IMR-90 (cell line): ENCODE measurements at regions not wholly inside any gene's neighbourhood (a gene's known extent, or its start where the extent isn't known, plus 50 kb on each side); places are given as distances from the start of the nearest gene placed in this dataset.

Experiments
- ATAC-seq: fragments of 200-7000 bp; cut with Tn5 transposase; 2 replicates; pipeline ENCODE4 v1.9.1; 2020; ENCODE audit warnings: low read depth, mild to moderate bottlenecking, moderate library complexity
- BruUV-seq: library from RNA; stranded (reverse); fragments of 400-500 nt; replicated peaks from 2 replicates; lab custom pipeline; 2021; lab: Mats Ljungman, UMichigan
- CTCF ChIA-PET: fragments of 300-600 bp; formaldehyde crosslinking; extraction: SDS; loops from one replicate; lab custom pipeline; 2021; ENCODE audit warnings: antibody characterized with exemption; lab: Yijun Ruan, JAX
- POLR2A ChIA-PET: fragments of 300-600 bp; sonication (Branson Sonifier 250); formaldehyde crosslinking; loops from one replicate; lab custom pipeline; 2022; ENCODE audit warnings: antibody characterized with exemption; ENCODE audit not compliant: unreplicated experiment; lab: Charles Lee
- DNase-seq: peaks from one replicate; pipeline ENCODE4 v3.0.0; 2013
- H2AFZ ChIP-seq: replicated peaks from 2 replicates; pipeline ENCODE3; 2013; ENCODE audit warnings: low read length, mild to moderate bottlenecking; ENCODE audit not compliant: poor library complexity
- H2AK5ac ChIP-seq: 2 replicates; pipeline ENCODE4 v1.6.1; 2013; ENCODE audit warnings: low read depth, low read length, inconsistent platforms
- H2AK9ac ChIP-seq: replicated peaks from 2 replicates; pipeline ENCODE3; 2013; ENCODE audit warnings: mild to moderate bottlenecking, low read depth, low read length, moderate library complexity; ENCODE audit not compliant: poor library complexity
- H2BK120ac ChIP-seq: 2 replicates; pipeline ENCODE4 v1.6.1; 2013; ENCODE audit warnings: low read depth, low read length, inconsistent platforms
- H2BK15ac ChIP-seq: 3 replicates; pipeline ENCODE4 v1.6.1; 2013; ENCODE audit warnings: low read depth, low read length, inconsistent platforms
- H2BK20ac ChIP-seq: 2 replicates; pipeline ENCODE4 v1.6.1; 2013; ENCODE audit warnings: low read depth, mild to moderate bottlenecking, inconsistent platforms, low read length, moderate library complexity
- H2BK5ac ChIP-seq: 2 replicates; pipeline ENCODE4 v1.6.1; 2013; ENCODE audit warnings: mild to moderate bottlenecking, low read depth, low read length, inconsistent platforms; ENCODE audit not compliant: poor library complexity, severe bottlenecking
- H3K14ac ChIP-seq: replicated peaks from 2 replicates; pipeline ENCODE4 v1.6.1; 2013; ENCODE audit warnings: low read depth, low read length, inconsistent platforms
- H3K18ac ChIP-seq: 2 replicates; pipeline ENCODE4 v1.6.1; 2013; ENCODE audit warnings: low read depth, low read length, control low read depth
- H3K23ac ChIP-seq: 2 replicates; pipeline ENCODE4 v1.6.1; 2013; ENCODE audit warnings: low read depth, low read length, inconsistent platforms
- H3K27ac ChIP-seq: 2 replicates; pipeline ENCODE4 v1.5.1; 2013; ENCODE audit warnings: mild to moderate bottlenecking, control low read depth, low read length; ENCODE audit not compliant: insufficient read depth
- H3K27me3 ChIP-seq: 2 replicates; pipeline ENCODE4 v1.6.1; 2013; ENCODE audit warnings: low read length; ENCODE audit not compliant: control insufficient read depth, insufficient read depth
- H3K36me3 ChIP-seq: 2 replicates; pipeline ENCODE4 v1.6.1; 2013; ENCODE audit warnings: low read length, mixed read lengths; ENCODE audit not compliant: control insufficient read depth, insufficient read depth
- H3K4ac ChIP-seq: 2 replicates; pipeline ENCODE4 v1.6.1; 2013; ENCODE audit warnings: low read depth, low read length, inconsistent platforms
- H3K4me1 ChIP-seq: 2 replicates; pipeline ENCODE4 v1.6.1; 2013; ENCODE audit warnings: low read length, mixed read lengths; ENCODE audit not compliant: control insufficient read depth, insufficient read depth
- H3K4me2 ChIP-seq: 2 replicates; pipeline ENCODE4 v1.6.1; 2013; ENCODE audit warnings: low read depth, mild to moderate bottlenecking, control low read depth, low read length, moderate library complexity
- H3K4me3 ChIP-seq: 2 replicates; pipeline ENCODE4 v1.5.1; 2013; ENCODE audit warnings: low read depth, mild to moderate bottlenecking, control low read depth, low read length, moderate library complexity; ENCODE audit not compliant: insufficient read depth
- H3K56ac ChIP-seq: 2 replicates; pipeline ENCODE4 v1.6.1; 2013; ENCODE audit warnings: low read length, inconsistent platforms; ENCODE audit not compliant: insufficient read depth; ENCODE audit errors: extremely low read depth
- H3K79me1 ChIP-seq, 2 experiments: 2 replicates each; pipeline ENCODE4 v1.6.1; 2013; ENCODE audit warnings: low read length in 2 of 2, inconsistent platforms in 1 of 2, low read depth in 1 of 2
- H3K9ac ChIP-seq: 2 replicates; pipeline ENCODE4 v1.6.1; 2013; ENCODE audit warnings: low read depth, low read length, control low read depth
- H3K9me1 ChIP-seq: 2 replicates; pipeline ENCODE4 v1.6.1; 2013; ENCODE audit warnings: low read length, inconsistent platforms; ENCODE audit not compliant: insufficient read depth
- H3K9me3 ChIP-seq: 2 replicates; pipeline ENCODE4 v1.6.1; 2013; ENCODE audit warnings: low read length; ENCODE audit not compliant: control insufficient read depth, insufficient read depth
- H4K20me1 ChIP-seq: 2 replicates; pipeline ENCODE4 v1.6.1; 2013; ENCODE audit warnings: low read length, inconsistent platforms; ENCODE audit not compliant: insufficient read depth
- H4K5ac ChIP-seq: 2 replicates; pipeline ENCODE4 v1.6.1; 2013; ENCODE audit warnings: mild to moderate bottlenecking, low read depth, low read length, control low read depth
- H4K8ac ChIP-seq, 2 experiments: 2 replicates each; pipeline ENCODE4 v1.6.1; 2013; ENCODE audit warnings: low read depth in 2 of 2, low read length in 2 of 2, control low read depth in 1 of 2, inconsistent platforms in 1 of 2
- H4K91ac ChIP-seq: 2 replicates; pipeline ENCODE4 v1.6.1; 2013; ENCODE audit warnings: low read depth, low read length, inconsistent platforms; ENCODE audit not compliant: insufficient read depth
- BHLHE40 ChIP-seq: fragments of 150-350 bp; IDR thresholded peaks from 2 replicates; pipeline ENCODE4 v1.6.1; 2016; ENCODE audit warnings: mild to moderate bottlenecking, low read depth, low read length
- CEBPB ChIP-seq: IDR thresholded peaks from 2 replicates; pipeline ENCODE4 v1.6.1; 2012; ENCODE audit warnings: low read depth, low read length, improper control_type of control experiment
- CHD1 ChIP-seq: IDR thresholded peaks from 2 replicates; pipeline ENCODE4 v1.6.1; 2012; ENCODE audit warnings: low read depth, low read length, improper control_type of control experiment
- ELK1 ChIP-seq: fragments of 150-350 bp; IDR thresholded peaks from 2 replicates; pipeline ENCODE4 v1.6.1; 2016; ENCODE audit warnings: low read depth, mild to moderate bottlenecking, low read length, moderate library complexity, borderline replicate concordance
- FOS ChIP-seq: fragments of 150-350 bp; IDR thresholded peaks from 2 replicates; pipeline ENCODE4 v1.6.1; 2016; ENCODE audit warnings: low read depth, low read length
- MAFK ChIP-seq: IDR thresholded peaks from 2 replicates; pipeline ENCODE4 v1.6.1; 2012; ENCODE audit warnings: low read depth, low read length, improper control_type of control experiment
- MAZ ChIP-seq: IDR thresholded peaks from 2 replicates; pipeline ENCODE4 v1.6.1; 2012; ENCODE audit warnings: low read depth, mild to moderate bottlenecking, low read length, improper control_type of control experiment, moderate library complexity, borderline replicate concordance
- MXI1 ChIP-seq: IDR thresholded peaks from 2 replicates; pipeline ENCODE4 v1.6.1; 2012; ENCODE audit warnings: low read depth, mild to moderate bottlenecking, low read length, moderate library complexity, borderline replicate concordance
- NFE2L2 ChIP-seq: fragments of 150-350 bp; IDR thresholded peaks from 2 replicates; pipeline ENCODE4 v1.6.1; 2016; ENCODE audit warnings: low read depth, mild to moderate bottlenecking, low read length
- POLR2A ChIP-seq: IDR thresholded peaks from 2 replicates; pipeline ENCODE4 v1.6.1; 2012; ENCODE audit warnings: mild to moderate bottlenecking, low read depth, low read length
- RAD21 ChIP-seq: IDR thresholded peaks from 2 replicates; pipeline ENCODE4 v1.6.1; 2012; ENCODE audit warnings: low read length, improper control_type of control experiment
- RCOR1 ChIP-seq: IDR thresholded peaks from 2 replicates; pipeline ENCODE4 v1.6.1; 2012; ENCODE audit warnings: mild to moderate bottlenecking, low read length, improper control_type of control experiment; ENCODE audit not compliant: insufficient replicate concordance
- RFX5 ChIP-seq: IDR thresholded peaks from 2 replicates; pipeline ENCODE4 v1.8.0; 2012; ENCODE audit warnings: low read depth, mild to moderate bottlenecking, low read length, moderate library complexity
- SMC3 ChIP-seq: fragments of 150-350 bp; IDR thresholded peaks from 2 replicates; pipeline ENCODE4 v1.6.1; 2016; ENCODE audit warnings: low read depth, mild to moderate bottlenecking, antibody characterized with exemption, low read length, moderate library complexity
- dilution Hi-C: fragments of 300-500 bp; cut with HindIII; formaldehyde crosslinking; loops from one replicate; pipeline ENCODE4 v1.14.3; 2018; ENCODE audit warnings: low sequenced_read_pairs; ENCODE audit not compliant: unreplicated experiment
- in situ Hi-C: fragments of 300-500 bp; cut with MboI; formaldehyde crosslinking; loops from 3 replicates; pipeline ENCODE4 v1.14.3; 2019; ENCODE audit warnings: low sequenced_read_pairs, inconsistent platforms, mixed read lengths
- intact Hi-C: fragments of 100-400 bp; cut with micrococcal nuclease; formaldehyde crosslinking; loops from 2 replicates; pipeline ENCODE4 v1.10.0; 2022
- TF ChIP-seq, protein P1 (sequence below): conservative IDR thresholded peaks from 2 replicates; pipeline ENCODE4 v1.5.1; 2012; ENCODE audit warnings: mild to moderate bottlenecking, low read depth, low read length, improper control_type of control experiment
- TF ChIP-seq, protein P2 (sequence below): fragments of 150-350 bp; IDR thresholded peaks from 2 replicates; pipeline ENCODE4 v1.6.1; 2017; ENCODE audit warnings: mild to moderate bottlenecking, antibody characterized with exemption, low read length, low read depth

- Histone ChIP-seq H2AK5ac (no peak overlapping the region), H3K18ac (no peak overlapping the region), H2AFZ (no peak overlapping the region), H3K4ac (no peak overlapping the region), H3K27me3 (no peaks in the 10 kb centered on the region), H3K14ac (no peak overlapping the region), H3K4me2 (no peak overlapping the region), H4K91ac (no peak overlapping the region), H3K4me1 (no peaks in the 10 kb centered on the region), H3K9me1 (no peaks in the 10 kb centered on the region), H4K20me1 (no peaks in the 10 kb centered on the region), H2BK15ac (no peak overlapping the region), H4K5ac (no peak overlapping the region), H2BK5ac (no peak overlapping the region), H3K23ac (no peak overlapping the region), H4K8ac (no peak overlapping the region), H2AK9ac (no peak overlapping the region), H3K4me3 (no peak overlapping the region), H3K56ac (no peak overlapping the region), H3K9me3 (peaks cover 2% of the 10 kb centered on the region; the same call in 1 of the 2 replicates), H3K36me3 (no peaks in the 10 kb centered on the region), H3K9ac (no peak overlapping the region), H2BK20ac (no peak overlapping the region), H3K79me1 (no peaks in the 10 kb centered on the region), H2BK120ac (no peak overlapping the region), H3K27ac (no peak overlapping the region)
- intact Hi-C loops = no loop called here
- in situ Hi-C loops = no loop called here
- TF ChIP-seq, protein P1, sequence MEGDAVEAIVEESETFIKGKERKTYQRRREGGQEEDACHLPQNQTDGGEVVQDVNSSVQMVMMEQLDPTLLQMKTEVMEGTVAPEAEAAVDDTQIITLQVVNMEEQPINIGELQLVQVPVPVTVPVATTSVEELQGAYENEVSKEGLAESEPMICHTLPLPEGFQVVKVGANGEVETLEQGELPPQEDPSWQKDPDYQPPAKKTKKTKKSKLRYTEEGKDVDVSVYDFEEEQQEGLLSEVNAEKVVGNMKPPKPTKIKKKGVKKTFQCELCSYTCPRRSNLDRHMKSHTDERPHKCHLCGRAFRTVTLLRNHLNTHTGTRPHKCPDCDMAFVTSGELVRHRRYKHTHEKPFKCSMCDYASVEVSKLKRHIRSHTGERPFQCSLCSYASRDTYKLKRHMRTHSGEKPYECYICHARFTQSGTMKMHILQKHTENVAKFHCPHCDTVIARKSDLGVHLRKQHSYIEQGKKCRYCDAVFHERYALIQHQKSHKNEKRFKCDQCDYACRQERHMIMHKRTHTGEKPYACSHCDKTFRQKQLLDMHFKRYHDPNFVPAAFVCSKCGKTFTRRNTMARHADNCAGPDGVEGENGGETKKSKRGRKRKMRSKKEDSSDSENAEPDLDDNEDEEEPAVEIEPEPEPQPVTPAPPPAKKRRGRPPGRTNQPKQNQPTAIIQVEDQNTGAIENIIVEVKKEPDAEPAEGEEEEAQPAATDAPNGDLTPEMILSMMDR = no peak
- TF ChIP-seq BHLHE40 = no peak
- no peak for TF ChIP-seq SMC3
- TF ChIP-seq RCOR1 = no peak
- no peak for TF ChIP-seq POLR2A
- no peak for TF ChIP-seq RFX5
- no peak for TF ChIP-seq CEBPB
- no peak for TF ChIP-seq RAD21
- TF ChIP-seq ELK1 = no peak
- no peak for TF ChIP-seq FOS
- no peak for TF ChIP-seq CHD1
- no peak for TF ChIP-seq MAFK
- TF ChIP-seq NFE2L2 = no peak
- TF ChIP-seq MXI1 = no peak
- TF ChIP-seq MAZ = no peak
- TF ChIP-seq, protein P2, sequence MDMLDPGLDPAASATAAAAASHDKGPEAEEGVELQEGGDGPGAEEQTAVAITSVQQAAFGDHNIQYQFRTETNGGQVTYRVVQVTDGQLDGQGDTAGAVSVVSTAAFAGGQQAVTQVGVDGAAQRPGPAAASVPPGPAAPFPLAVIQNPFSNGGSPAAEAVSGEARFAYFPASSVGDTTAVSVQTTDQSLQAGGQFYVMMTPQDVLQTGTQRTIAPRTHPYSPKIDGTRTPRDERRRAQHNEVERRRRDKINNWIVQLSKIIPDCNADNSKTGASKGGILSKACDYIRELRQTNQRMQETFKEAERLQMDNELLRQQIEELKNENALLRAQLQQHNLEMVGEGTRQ = no peak
- DNase-seq (peak; percentile 28), ATAC-seq (no peak)
- CTCF ChIA-PET = no interaction called here
- no TSS peak for BruUV-seq
- dilution Hi-C loops = no loop called here
- POLR2A ChIA-PET = no interaction called here
Observed at GRCh38 chr18:41042866-41043265, 912.2 kb upstream of the PIK3C3 start.
